Panc1 (cell line): ENCODE measurements at regions not wholly inside any gene's neighbourhood (a gene's known extent, or its start where the extent isn't known, plus 50 kb on each side); places are given as distances from the start of the nearest gene placed in this dataset.

ENCODE experiments used
- ATAC-seq: fragments of 200-7000 bp; cut with Tn5 transposase; 2 replicates; pipeline ENCODE4 v1.9.1; 2020; ENCODE audit warnings: mild to moderate bottlenecking, moderate library complexity
- BruUV-seq: library from RNA; stranded (reverse); fragments of 400-500 nt; replicated peaks from 2 replicates; lab custom pipeline; 2021; lab: Mats Ljungman, UMichigan
- CTCF ChIA-PET: fragments of 300-600 bp; sonication (Branson Sonifier 250); formaldehyde crosslinking; loops from one replicate; lab custom pipeline; 2022; ENCODE audit warnings: antibody characterized with exemption; lab: Charles Lee
- POLR2A ChIA-PET: fragments of 300-600 bp; sonication (Branson Sonifier 250); formaldehyde crosslinking; loops from one replicate; lab custom pipeline; 2022; ENCODE audit warnings: antibody characterized with exemption; lab: Charles Lee
- DNase-seq: peaks from one replicate; pipeline ENCODE4 v3.0.0-alpha.2; 2010; ENCODE audit warnings: low read depth, low spot score
- H3K27ac ChIP-seq: 2 replicates; pipeline ENCODE4 v1.5.1; 2011; ENCODE audit warnings: mild to moderate bottlenecking, low read length, inconsistent platforms
- H3K27me3 ChIP-seq: fragments of 200-500 bp; sonication (Bioruptor generic); 2 replicates; pipeline ENCODE4 v1.6.0; 2014; ENCODE audit warnings: low read length, inconsistent platforms; ENCODE audit not compliant: control insufficient read depth, insufficient read depth
- H3K36me3 ChIP-seq: fragments of 200-500 bp; sonication (Bioruptor generic); 2 replicates; pipeline ENCODE4 v1.5.1; 2014; ENCODE audit warnings: inconsistent platforms, mild to moderate bottlenecking, low read length, moderate library complexity; ENCODE audit not compliant: control insufficient read depth, insufficient read depth
- H3K4me1 ChIP-seq: 2 replicates; pipeline ENCODE4 v1.5.1; 2011; ENCODE audit warnings: inconsistent platforms, mild to moderate bottlenecking, low read length, moderate library complexity; ENCODE audit not compliant: control insufficient read depth, insufficient read depth
- H3K4me3 ChIP-seq, 2 experiments: 2 replicates each; pipeline ENCODE4 v1.5.1; 2011 to 2012; ENCODE audit warnings: low read depth in 2 of 2, low read length in 2 of 2, mild to moderate bottlenecking in 2 of 2, inconsistent platforms in 1 of 2, moderate library complexity in 1 of 2
- H3K9me3 ChIP-seq: fragments of 200-500 bp; sonication (Bioruptor generic); 2 replicates; pipeline ENCODE4 v1.5.1; 2014; ENCODE audit warnings: low read depth, mild to moderate bottlenecking, inconsistent platforms, low read length, moderate library complexity; ENCODE audit not compliant: control insufficient read depth, insufficient read depth
- POLR2AphosphoS5 ChIP-seq: IDR thresholded peaks from 2 replicates; pipeline ENCODE4 v1.6.1; 2012; ENCODE audit warnings: mild to moderate bottlenecking, low read depth, low read length, moderate library complexity
- SIN3A ChIP-seq: IDR thresholded peaks from 2 replicates; pipeline ENCODE4 v1.6.1; 2012; ENCODE audit warnings: low read depth, mild to moderate bottlenecking, low read length, moderate library complexity, borderline replicate concordance; ENCODE audit not compliant: insufficient read depth
- TCF7L2 ChIP-seq: IDR thresholded peaks from 2 replicates; pipeline ENCODE4 v1.6.1; 2011; ENCODE audit warnings: mild to moderate bottlenecking, low read depth, low read length, inconsistent platforms
- in situ Hi-C: cut with HindIII; loops from 2 replicates; pipeline ENCODE4 v1.10.0; 2016; ENCODE audit warnings: low sequenced_read_pairs, low pct_unique_long_range_greater_than_20kb
- intact Hi-C: fragments of 100-400 bp; cut with micrococcal nuclease; formaldehyde crosslinking; loops from one replicate; pipeline ENCODE4 v1.10.0; 2022; ENCODE audit not compliant: unreplicated experiment
- TF ChIP-seq, protein P1 (sequence below), 2 experiments: IDR thresholded peaks; 2 replicates each; pipeline ENCODE4 v1.6.1; 2011 to 2012; ENCODE audit warnings: low read depth in 2 of 2, control low read depth in 1 of 2, low read length in 1 of 2, mild to moderate bottlenecking in 1 of 2, moderate library complexity in 1 of 2; ENCODE audit not compliant: insufficient read depth in 1 of 2
- TF ChIP-seq, protein P2 (sequence below): fragments of 450-650 bp; IDR thresholded peaks from 2 replicates; pipeline ENCODE4 v1.5.1; 2017; ENCODE audit warnings: mild to moderate bottlenecking

DNA sequence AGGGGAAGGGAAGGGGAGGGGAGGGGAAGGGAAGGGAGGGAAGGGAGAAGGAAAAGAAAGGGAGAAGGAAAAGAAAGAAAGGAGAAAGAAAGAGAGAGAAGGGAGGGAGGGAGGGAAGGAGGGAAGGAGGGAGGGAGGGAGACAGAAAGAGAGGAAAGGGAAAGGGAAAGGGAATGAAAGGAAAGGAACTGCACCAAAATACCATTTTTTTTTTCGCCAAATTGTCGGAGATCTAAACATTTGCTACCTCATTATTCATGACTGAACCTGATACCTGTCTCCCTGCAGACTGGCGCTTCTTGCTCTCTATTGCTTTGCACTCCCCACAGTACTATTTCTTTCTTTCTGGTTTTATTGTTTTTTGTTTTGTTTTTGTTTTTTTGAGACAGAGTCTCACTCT lies 117.3 kb upstream of the LGSN start:
- ChIA-PET POLR2A (no interaction called here), CTCF (no interaction called here)
- Histone ChIP-seq H3K27me3 (peaks cover 4% of the 10 kb centered on the region; the same call in 1 of the 2 replicates), H3K27ac (no peak overlapping the region), H3K9me3 (no peaks in the 10 kb centered on the region), H3K4me1 (no peaks in the 10 kb centered on the region), H3K4me3 (no peak overlapping the region), H3K36me3 (no peaks in the 10 kb centered on the region)
- in situ Hi-C loops: no loop called here
- TF ChIP-seq, protein P1, sequence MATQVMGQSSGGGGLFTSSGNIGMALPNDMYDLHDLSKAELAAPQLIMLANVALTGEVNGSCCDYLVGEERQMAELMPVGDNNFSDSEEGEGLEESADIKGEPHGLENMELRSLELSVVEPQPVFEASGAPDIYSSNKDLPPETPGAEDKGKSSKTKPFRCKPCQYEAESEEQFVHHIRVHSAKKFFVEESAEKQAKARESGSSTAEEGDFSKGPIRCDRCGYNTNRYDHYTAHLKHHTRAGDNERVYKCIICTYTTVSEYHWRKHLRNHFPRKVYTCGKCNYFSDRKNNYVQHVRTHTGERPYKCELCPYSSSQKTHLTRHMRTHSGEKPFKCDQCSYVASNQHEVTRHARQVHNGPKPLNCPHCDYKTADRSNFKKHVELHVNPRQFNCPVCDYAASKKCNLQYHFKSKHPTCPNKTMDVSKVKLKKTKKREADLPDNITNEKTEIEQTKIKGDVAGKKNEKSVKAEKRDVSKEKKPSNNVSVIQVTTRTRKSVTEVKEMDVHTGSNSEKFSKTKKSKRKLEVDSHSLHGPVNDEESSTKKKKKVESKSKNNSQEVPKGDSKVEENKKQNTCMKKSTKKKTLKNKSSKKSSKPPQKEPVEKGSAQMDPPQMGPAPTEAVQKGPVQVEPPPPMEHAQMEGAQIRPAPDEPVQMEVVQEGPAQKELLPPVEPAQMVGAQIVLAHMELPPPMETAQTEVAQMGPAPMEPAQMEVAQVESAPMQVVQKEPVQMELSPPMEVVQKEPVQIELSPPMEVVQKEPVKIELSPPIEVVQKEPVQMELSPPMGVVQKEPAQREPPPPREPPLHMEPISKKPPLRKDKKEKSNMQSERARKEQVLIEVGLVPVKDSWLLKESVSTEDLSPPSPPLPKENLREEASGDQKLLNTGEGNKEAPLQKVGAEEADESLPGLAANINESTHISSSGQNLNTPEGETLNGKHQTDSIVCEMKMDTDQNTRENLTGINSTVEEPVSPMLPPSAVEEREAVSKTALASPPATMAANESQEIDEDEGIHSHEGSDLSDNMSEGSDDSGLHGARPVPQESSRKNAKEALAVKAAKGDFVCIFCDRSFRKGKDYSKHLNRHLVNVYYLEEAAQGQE (IDR thresholded peaks at IDR 0.05; ENCODE audit: insufficient read depth in 1 of 2, low read depth in 2 of 2, low read length in 1 of 2): no peak
- no peak for TF ChIP-seq TCF7L2
- TF ChIP-seq POLR2AphosphoS5: no peak
- no peak for TF ChIP-seq SIN3A
- TF ChIP-seq, protein P2, sequence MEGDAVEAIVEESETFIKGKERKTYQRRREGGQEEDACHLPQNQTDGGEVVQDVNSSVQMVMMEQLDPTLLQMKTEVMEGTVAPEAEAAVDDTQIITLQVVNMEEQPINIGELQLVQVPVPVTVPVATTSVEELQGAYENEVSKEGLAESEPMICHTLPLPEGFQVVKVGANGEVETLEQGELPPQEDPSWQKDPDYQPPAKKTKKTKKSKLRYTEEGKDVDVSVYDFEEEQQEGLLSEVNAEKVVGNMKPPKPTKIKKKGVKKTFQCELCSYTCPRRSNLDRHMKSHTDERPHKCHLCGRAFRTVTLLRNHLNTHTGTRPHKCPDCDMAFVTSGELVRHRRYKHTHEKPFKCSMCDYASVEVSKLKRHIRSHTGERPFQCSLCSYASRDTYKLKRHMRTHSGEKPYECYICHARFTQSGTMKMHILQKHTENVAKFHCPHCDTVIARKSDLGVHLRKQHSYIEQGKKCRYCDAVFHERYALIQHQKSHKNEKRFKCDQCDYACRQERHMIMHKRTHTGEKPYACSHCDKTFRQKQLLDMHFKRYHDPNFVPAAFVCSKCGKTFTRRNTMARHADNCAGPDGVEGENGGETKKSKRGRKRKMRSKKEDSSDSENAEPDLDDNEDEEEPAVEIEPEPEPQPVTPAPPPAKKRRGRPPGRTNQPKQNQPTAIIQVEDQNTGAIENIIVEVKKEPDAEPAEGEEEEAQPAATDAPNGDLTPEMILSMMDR: no peak
- intact Hi-C loops: no loop called here
- ATAC-seq (no peak), DNase-seq (no peak)
- no TSS peak for BruUV-seq

DNA sequence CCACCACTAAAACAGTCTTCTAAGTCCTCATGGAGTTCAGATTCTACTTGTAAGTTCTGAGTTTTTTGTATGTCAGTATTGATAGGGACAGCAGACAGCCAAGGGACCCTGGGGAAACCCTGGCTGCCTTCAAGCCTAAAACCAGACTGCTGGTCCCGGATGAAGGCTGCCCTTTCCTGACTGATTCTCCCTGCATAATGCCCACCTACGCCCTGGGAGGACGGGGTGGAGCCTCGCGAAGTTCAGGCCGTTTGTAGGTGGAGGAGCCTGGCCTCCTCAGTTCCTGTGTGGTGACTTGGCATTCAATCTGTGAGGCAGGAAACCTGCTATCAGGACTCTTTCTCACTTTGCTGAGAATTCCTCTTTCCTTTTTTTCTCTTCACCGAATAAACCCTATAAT lies 120.3 kb upstream of the LGSN start:
- no peaks in the 10 kb centered on the region for H3K36me3 ChIP-seq
- intact Hi-C loops (no loop called here), in situ Hi-C loops (no loop called here)
- DNase-seq: no peak
- H3K27me3 ChIP-seq: no peaks in the 10 kb centered on the region
- no peak overlapping the region for H3K4me3 ChIP-seq
- no peak overlapping the region for H3K27ac ChIP-seq
- CTCF ChIA-PET: interaction anchor here (0.7 kb wide), 1 partner anchor 145 kb away, joined by 5 read pairs; no protein-coding TSS in a partner anchor
- ATAC-seq: no peak
- BruUV-seq: no TSS peak
- no peaks in the 10 kb centered on the region for H3K4me1 ChIP-seq
- TF ChIP-seq POLR2AphosphoS5 (no peak), SIN3A (no peak), TCF7L2 (no peak)
- TF ChIP-seq, protein P2: no peak
- TF ChIP-seq, protein P1 (IDR thresholded peaks at IDR 0.05; ENCODE audit: insufficient read depth in 1 of 2, low read depth in 2 of 2, low read length in 1 of 2): no peak
- H3K9me3 ChIP-seq: no peaks in the 10 kb centered on the region
- POLR2A ChIA-PET: no interaction called here
